OCI-LY1 (cell line): ENCODE measurements at regions not wholly inside any gene's neighbourhood (a gene's known extent, or its start where the extent isn't known, plus 50 kb on each side); places are given as distances from the start of the nearest gene placed in this dataset.

Source experiments
- H2AFZ ChIP-seq: fragments of 200-600 bp; sonication (generic), shearing (Covaris generic); 2 replicates; pipeline ENCODE4 v1.6.0; 2014; ENCODE audit warnings: antibody characterized with exemption, mild to moderate bottlenecking, low read length
- H3F3A ChIP-seq: fragments of 200-600 bp; sonication (generic), shearing (Covaris generic); 2 replicates; pipeline ENCODE4 v1.6.0; 2014; ENCODE audit warnings: mild to moderate bottlenecking, antibody characterized with exemption, low read length, moderate library complexity; ENCODE audit not compliant: insufficient read depth
- H3K27ac ChIP-seq: fragments of 200-600 bp; sonication (generic); 2 replicates; pipeline ENCODE4 v1.5.1; 2014; ENCODE audit warnings: low read length, mixed run types, mild to moderate bottlenecking, low read depth; ENCODE audit not compliant: poor library complexity, severe bottlenecking
- H3K27me3 ChIP-seq: fragments of 200-600 bp; sonication (generic); 2 replicates; pipeline ENCODE4 v1.6.0; 2014; ENCODE audit warnings: antibody characterized with exemption, mild to moderate bottlenecking, low read length, moderate library complexity; ENCODE audit not compliant: insufficient read depth
- H3K36me3 ChIP-seq: fragments of 200-600 bp; sonication (generic); 2 replicates; pipeline ENCODE4 v1.6.1; 2014; ENCODE audit warnings: mild to moderate bottlenecking, antibody characterized with exemption, low read length, moderate library complexity, mixed read lengths; ENCODE audit not compliant: insufficient read depth
- H3K4me1 ChIP-seq: fragments of 200-600 bp; sonication (generic); 2 replicates; pipeline ENCODE4 v1.5.1; 2014; ENCODE audit warnings: mild to moderate bottlenecking, low read length, moderate library complexity; ENCODE audit not compliant: insufficient read depth, severe bottlenecking
- H3K4me2 ChIP-seq: fragments of 200-600 bp; sonication (generic), shearing (Covaris generic); 2 replicates; pipeline ENCODE4 v1.6.1; 2014; ENCODE audit warnings: low read length
- H3K4me3 ChIP-seq: fragments of 200-600 bp; sonication (generic); 2 replicates; pipeline ENCODE4 v1.5.1; 2014; ENCODE audit warnings: low read length, low read depth, mild to moderate bottlenecking, mixed read lengths; ENCODE audit not compliant: poor library complexity, severe bottlenecking
- H3K79me2 ChIP-seq: fragments of 200-600 bp; shearing (Covaris generic); 2 replicates; pipeline ENCODE4 v1.6.1; 2016; ENCODE audit warnings: mixed run types, low read length, mixed read lengths; ENCODE audit not compliant: insufficient read depth
- H3K9ac ChIP-seq: fragments of 200-600 bp; sonication (generic), shearing (Covaris generic); 2 replicates; pipeline ENCODE4 v1.6.1; 2014; ENCODE audit warnings: mild to moderate bottlenecking, low read length, mixed read lengths
- H3K9me2 ChIP-seq: fragments of 200-600 bp; sonication (generic), shearing (Covaris generic); 2 replicates; pipeline ENCODE4 v1.6.1; 2014; ENCODE audit warnings: low read depth, mild to moderate bottlenecking, low read length, mixed read lengths
- H3K9me3 ChIP-seq: fragments of 200-600 bp; shearing (Covaris generic); 2 replicates; pipeline ENCODE4 v1.6.1; 2014; ENCODE audit warnings: low read length, mixed read lengths
- H4K20me1 ChIP-seq: fragments of 200-600 bp; sonication (generic), shearing (Covaris generic); 2 replicates; pipeline ENCODE4 v1.6.0; 2016; ENCODE audit warnings: mild to moderate bottlenecking, low read length; ENCODE audit not compliant: insufficient read depth
- CTCF ChIP-seq: fragments of 200-600 bp; sonication (generic), shearing (Covaris generic); IDR thresholded peaks from 2 replicates; pipeline ENCODE4 v1.5.1; 2017; ENCODE audit warnings: mild to moderate bottlenecking, antibody characterized with exemption, low read length, moderate library complexity, mixed read lengths
- EZH2 ChIP-seq: fragments of 200-600 bp; sonication (generic), shearing (Covaris generic); IDR thresholded peaks from 2 replicates; pipeline ENCODE4 v1.8.0; 2017; ENCODE audit warnings: borderline replicate concordance, mixed run types, mild to moderate bottlenecking, antibody characterized with exemption, low read length, moderate library complexity, mixed read lengths

GRCh38 chr4:108324450-108324849 is 155.7 kb upstream of the LEF1 start:
- no peaks in the 10 kb centered on the region for H3K36me3 ChIP-seq
- no peak overlapping the region for H3K9ac ChIP-seq
- no peaks in the 10 kb centered on the region for H3K27me3 ChIP-seq
- TF ChIP-seq EZH2 (no peak), CTCF (no peak)
- no peak overlapping the region for H3K4me3 ChIP-seq
- no peaks in the 10 kb centered on the region for H3F3A ChIP-seq
- no peaks in the 10 kb centered on the region for H4K20me1 ChIP-seq
- H3K27ac ChIP-seq, result no peak overlapping the region
- no peaks in the 10 kb centered on the region for H3K79me2 ChIP-seq
- no peaks in the 10 kb centered on the region for H3K4me1 ChIP-seq
- H3K4me2 ChIP-seq, result no peak overlapping the region
- H3K9me3 ChIP-seq, result no peaks in the 10 kb centered on the region
- H2AFZ ChIP-seq, result no peak overlapping the region
- H3K9me2 ChIP-seq, result no peaks in the 10 kb centered on the region; the same call in 1 of the 2 replicates

GRCh38 chr4:108322497-108322896 is 153.8 kb upstream of the LEF1 start:
- H3K4me1 ChIP-seq, result no peaks in the 10 kb centered on the region
- H3K4me2 ChIP-seq, result no peak overlapping the region
- H3K36me3 ChIP-seq, result no peaks in the 10 kb centered on the region
- TF ChIP-seq CTCF, result no peak
- TF ChIP-seq EZH2, result no peak
- H3K27me3 ChIP-seq, result no peaks in the 10 kb centered on the region
- no peak overlapping the region for H3K4me3 ChIP-seq
- H2AFZ ChIP-seq, result no peak overlapping the region
- H3K9me3 ChIP-seq, result no peaks in the 10 kb centered on the region
- no peak overlapping the region for H3K27ac ChIP-seq
- no peaks in the 10 kb centered on the region for H4K20me1 ChIP-seq
- H3K79me2 ChIP-seq, result no peaks in the 10 kb centered on the region
- no peaks in the 10 kb centered on the region; the same call in 1 of the 2 replicates for H3K9me2 ChIP-seq
- no peaks in the 10 kb centered on the region for H3F3A ChIP-seq
- no peak overlapping the region for H3K9ac ChIP-seq

GRCh38 chr4:108320061-108320460 is 151.3 kb upstream of the LEF1 start:
- Histone ChIP-seq H3F3A (no peaks in the 10 kb centered on the region), H3K4me1 (no peaks in the 10 kb centered on the region), H3K9me3 (no peaks in the 10 kb centered on the region), H3K79me2 (no peaks in the 10 kb centered on the region), H3K27ac (no peak overlapping the region), H3K4me3 (no peak overlapping the region), H3K27me3 (no peaks in the 10 kb centered on the region), H4K20me1 (no peaks in the 10 kb centered on the region), H2AFZ (no peak overlapping the region), H3K36me3 (no peaks in the 10 kb centered on the region), H3K9me2 (no peaks in the 10 kb centered on the region; the same call in 1 of the 2 replicates), H3K9ac (no peak overlapping the region), H3K4me2 (no peak overlapping the region)
- TF ChIP-seq EZH2 (no peak), CTCF (no peak)
